Activated naive CD8-positive, alpha-beta T cell (primary cell): ENCODE measurements at regions not wholly inside any gene's neighbourhood (a gene's known extent, or its start where the extent isn't known, plus 50 kb on each side); places are given as distances from the start of the nearest gene placed in this dataset.
"Not testable (repeated sequence)": the region's sequence is repeated elsewhere in the genome, so short reads cannot be mapped to it uniquely, and the experiment has no call there.

Experiments
- H3K27ac Mint-ChIP-seq: one replicate; pipeline ENCODE4 v1.8.0; 2021; ENCODE audit warnings: mixed read lengths
- H3K27me3 Mint-ChIP-seq: one replicate; pipeline ENCODE4 v1.8.0; 2021; ENCODE audit warnings: mixed read lengths
- H3K36me3 Mint-ChIP-seq: one replicate; pipeline ENCODE4 v1.8.0; 2021; ENCODE audit warnings: mixed read lengths
- H3K4me1 Mint-ChIP-seq: one replicate; pipeline ENCODE4 v1.8.0; 2021; ENCODE audit warnings: low read depth, mixed read lengths
- H3K4me3 Mint-ChIP-seq: one replicate; pipeline ENCODE4 v1.8.0; 2021; ENCODE audit warnings: mild to moderate bottlenecking, mixed read lengths
- H3K9me3 Mint-ChIP-seq: one replicate; pipeline ENCODE4 v1.8.0; 2021; ENCODE audit warnings: low read depth, mixed read lengths

- H3K36me3 Mint-ChIP-seq = no peaks in the 10 kb centered on the region
- H3K27ac Mint-ChIP-seq = no peak overlapping the region
- H3K4me1 Mint-ChIP-seq = no peaks in the 10 kb centered on the region
- H3K9me3 Mint-ChIP-seq = no peaks in the 10 kb centered on the region
- peaks cover 2% of the 10 kb centered on the region for H3K27me3 Mint-ChIP-seq
- no peak overlapping the region for H3K4me3 Mint-ChIP-seq
Observed at GRCh38 chrX:3215249-3215648, 131.2 kb downstream of the MXRA5 start.

- no peak overlapping the region for H3K27ac Mint-ChIP-seq
- H3K36me3 Mint-ChIP-seq = no peaks in the 10 kb centered on the region
- H3K27me3 Mint-ChIP-seq = peaks cover 3% of the 10 kb centered on the region
- H3K9me3 Mint-ChIP-seq = no peaks in the 10 kb centered on the region
- H3K4me3 Mint-ChIP-seq = no peak overlapping the region
- no peaks in the 10 kb centered on the region for H3K4me1 Mint-ChIP-seq
Observed at GRCh38 chrX:3206314-3206713, 140.1 kb downstream of the MXRA5 start.

GRCh38 chrX:3204606-3205005 is 141.8 kb downstream of the MXRA5 start:
- Mint-ChIP-seq H3K4me1 (no peaks in the 10 kb centered on the region), H3K36me3 (no peaks in the 10 kb centered on the region), H3K9me3 (no peaks in the 10 kb centered on the region), H3K27ac (no peak overlapping the region), H3K27me3 (peaks cover 1% of the 10 kb centered on the region), H3K4me3 (no peak overlapping the region)

DNA sequence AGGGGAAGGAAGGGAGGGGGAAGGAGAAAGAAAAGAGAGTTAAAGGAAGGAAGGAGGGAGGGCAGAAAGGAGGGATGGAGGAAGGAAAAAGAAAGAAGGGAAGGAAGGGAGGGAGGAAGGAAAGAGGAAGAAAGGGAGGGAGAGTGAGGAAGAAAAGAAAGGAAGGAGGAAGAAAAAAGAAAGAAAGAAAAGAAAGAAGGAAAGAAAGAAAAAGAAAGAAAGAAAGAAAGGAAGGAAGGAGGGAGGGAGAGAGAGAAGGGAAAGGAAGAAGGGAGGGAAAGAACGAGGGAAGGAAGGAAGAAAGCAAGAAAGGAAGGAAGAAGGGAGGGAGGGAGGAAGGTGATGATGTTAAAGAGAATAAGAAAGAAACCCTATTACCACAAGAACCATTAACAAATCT is 150.6 kb downstream of the MXRA5 start:
- Mint-ChIP-seq H3K27ac (no peak overlapping the region), H3K4me3 (no peak overlapping the region), H3K9me3 (no peaks in the 10 kb centered on the region)

DNA sequence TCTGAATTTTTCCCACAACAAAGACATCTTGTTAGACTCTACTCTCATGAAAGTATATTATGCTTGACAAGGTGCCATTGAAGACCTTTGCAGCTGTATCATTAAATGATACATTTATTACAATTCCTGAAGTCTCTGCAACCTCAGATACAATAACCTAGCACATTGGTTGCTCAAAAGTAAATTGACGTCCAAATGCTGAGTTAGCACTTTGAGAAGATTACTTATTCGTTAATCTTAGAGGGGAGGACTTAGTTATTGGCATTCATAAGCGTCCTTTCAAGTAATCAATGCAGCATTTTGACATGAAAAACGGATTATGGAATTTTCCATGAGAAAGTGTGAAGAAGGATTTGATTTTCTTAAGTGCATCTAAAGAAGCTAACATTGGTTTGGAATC is 151.6 kb downstream of the ARSF start:
- Mint-ChIP-seq H3K4me1 (no peaks in the 10 kb centered on the region), H3K4me3 (no peak overlapping the region), H3K27ac (no peak overlapping the region), H3K27me3 (no peaks in the 10 kb centered on the region), H3K9me3 (no peaks in the 10 kb centered on the region), H3K36me3 (no peaks in the 10 kb centered on the region)

More for the DNA sequence above, 150.6 kb downstream of the MXRA5 start:
- Mint-ChIP-seq H3K36me3 (no peaks in the 10 kb centered on the region), H3K4me1 (no peaks in the 10 kb centered on the region), H3K27me3 (no peaks in the 10 kb centered on the region)

DNA sequence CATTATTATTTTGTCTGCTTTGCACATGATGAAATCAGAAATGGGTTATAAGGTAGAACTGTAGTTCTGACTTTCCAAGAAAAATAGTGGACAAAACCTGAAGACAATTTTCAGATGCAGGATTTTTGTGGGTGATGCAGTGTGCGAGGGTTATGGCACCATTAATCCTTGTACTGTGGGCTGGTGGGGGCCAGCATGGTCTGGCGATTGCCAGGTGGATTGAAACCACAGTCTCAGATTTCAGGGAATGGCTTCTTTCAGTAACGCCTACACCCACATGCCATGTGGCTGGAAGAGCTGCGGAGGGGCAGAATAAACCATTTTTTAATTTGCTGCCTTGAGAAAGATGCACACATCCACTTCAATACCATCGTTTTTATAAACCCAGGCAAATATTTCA is 150.5 kb downstream of the ARSF start:
- H3K27ac Mint-ChIP-seq = no peak overlapping the region
- H3K36me3 Mint-ChIP-seq = no peaks in the 10 kb centered on the region
- H3K27me3 Mint-ChIP-seq = no peaks in the 10 kb centered on the region
- no peak overlapping the region for H3K4me3 Mint-ChIP-seq
- H3K9me3 Mint-ChIP-seq = no peaks in the 10 kb centered on the region
- H3K4me1 Mint-ChIP-seq = no peaks in the 10 kb centered on the region

- no peaks in the 10 kb centered on the region for H3K27me3 Mint-ChIP-seq
- no peaks in the 10 kb centered on the region for H3K9me3 Mint-ChIP-seq
- no peak overlapping the region for H3K27ac Mint-ChIP-seq
- H3K4me1 Mint-ChIP-seq = no peaks in the 10 kb centered on the region
- H3K36me3 Mint-ChIP-seq = no peaks in the 10 kb centered on the region
- no peak overlapping the region for H3K4me3 Mint-ChIP-seq
Observed at GRCh38 chrX:3191201-3191600, 149.9 kb downstream of the ARSF start.

DNA sequence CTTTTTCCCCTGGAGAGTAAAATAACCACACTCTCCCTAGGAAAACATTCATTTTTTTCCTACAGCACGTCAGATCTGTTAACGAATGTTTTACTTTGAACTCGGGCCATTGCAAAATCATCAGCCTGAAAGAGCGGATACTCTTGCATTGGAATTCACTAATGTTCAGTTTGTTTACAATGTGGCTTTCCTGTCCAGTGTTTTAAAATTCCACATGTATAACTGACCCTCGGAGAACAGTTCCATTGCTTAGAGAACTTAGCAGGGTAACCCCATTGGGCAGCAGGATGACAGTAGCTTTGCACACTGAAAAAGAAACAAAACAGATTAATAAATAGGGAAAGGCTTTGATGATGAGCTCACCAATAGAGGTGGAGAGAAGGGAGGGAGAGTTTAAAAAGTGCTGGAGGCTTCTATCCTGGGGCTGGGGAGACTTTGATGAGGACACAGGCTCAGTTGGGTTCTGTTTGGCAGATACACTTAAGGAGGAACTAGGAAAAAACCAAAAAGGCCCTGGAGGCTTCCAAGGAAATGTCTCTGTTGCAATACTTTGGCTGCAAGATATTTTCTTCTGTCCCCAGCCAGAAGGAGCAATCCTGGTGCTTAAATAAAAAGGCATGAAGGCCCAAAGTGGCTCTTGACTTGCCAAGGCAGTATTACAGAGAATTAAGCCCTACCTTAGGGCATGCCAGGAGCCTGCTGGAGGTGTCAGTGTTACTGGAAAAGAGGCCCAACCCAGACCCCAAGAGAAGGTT is 143.1 kb downstream of the ARSF start:
- no peaks in the 10 kb centered on the region for H3K9me3 Mint-ChIP-seq
- H3K27me3 Mint-ChIP-seq = no peaks in the 10 kb centered on the region
- no peaks in the 10 kb centered on the region for H3K4me1 Mint-ChIP-seq
- H3K36me3 Mint-ChIP-seq = no peaks in the 10 kb centered on the region
- H3K27ac Mint-ChIP-seq = peak overlapping the region; percentile 43
- no peak overlapping the region for H3K4me3 Mint-ChIP-seq

GRCh38 chrX:3181846-3182245 is 140.6 kb downstream of the ARSF start:
- no peaks in the 10 kb centered on the region for H3K27me3 Mint-ChIP-seq
- H3K4me3 Mint-ChIP-seq = no peak overlapping the region
- no peaks in the 10 kb centered on the region for H3K4me1 Mint-ChIP-seq
- no peak overlapping the region for H3K27ac Mint-ChIP-seq
- H3K36me3 Mint-ChIP-seq = no peaks in the 10 kb centered on the region
- H3K9me3 Mint-ChIP-seq = no peaks in the 10 kb centered on the region

GRCh38 chrX:3178329-3178728 is 137.1 kb downstream of the ARSF start:
- Mint-ChIP-seq H3K36me3 (no peaks in the 10 kb centered on the region), H3K9me3 (no peaks in the 10 kb centered on the region), H3K4me3 (no peak overlapping the region), H3K27me3 (no peaks in the 10 kb centered on the region), H3K4me1 (no peaks in the 10 kb centered on the region), H3K27ac (no peak overlapping the region)

GRCh38 chrX:3177851-3178250 is 136.6 kb downstream of the ARSF start:
- H3K4me3 Mint-ChIP-seq = no peak overlapping the region
- no peaks in the 10 kb centered on the region for H3K4me1 Mint-ChIP-seq
- H3K9me3 Mint-ChIP-seq = no peaks in the 10 kb centered on the region
- H3K36me3 Mint-ChIP-seq = no peaks in the 10 kb centered on the region
- H3K27ac Mint-ChIP-seq = no peak overlapping the region
- H3K27me3 Mint-ChIP-seq = no peaks in the 10 kb centered on the region

DNA sequence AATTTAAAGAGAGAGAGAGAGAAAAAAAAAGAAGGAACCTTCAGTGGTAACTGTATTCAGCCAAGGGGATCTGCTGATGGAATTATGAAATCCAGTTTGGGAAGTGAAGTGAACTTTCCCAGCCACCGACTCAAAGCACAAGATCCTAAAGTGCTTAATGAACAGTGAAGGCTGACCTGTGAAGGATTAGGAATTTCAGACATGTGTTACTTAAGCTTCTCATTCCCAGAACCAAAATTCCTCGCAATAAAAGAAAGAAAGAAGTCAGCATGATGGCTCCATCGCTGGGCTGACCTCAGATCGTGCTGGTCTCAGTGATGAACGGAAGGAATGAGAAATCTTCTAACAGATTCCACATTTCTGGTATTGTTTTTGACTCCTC is 135.2 kb downstream of the ARSF start:
- Mint-ChIP-seq H3K36me3 (no peaks in the 10 kb centered on the region), H3K4me1 (no peaks in the 10 kb centered on the region), H3K4me3 (no peak overlapping the region)

GRCh38 chrX:3175659-3176438 is 134.6 kb downstream of the ARSF start:
- H3K4me1 Mint-ChIP-seq = no peaks in the 10 kb centered on the region
- no peaks in the 10 kb centered on the region for H3K27me3 Mint-ChIP-seq
- H3K27ac Mint-ChIP-seq = no peak overlapping the region
- H3K4me3 Mint-ChIP-seq = no peak overlapping the region
- H3K9me3 Mint-ChIP-seq = no peaks in the 10 kb centered on the region
- no peaks in the 10 kb centered on the region for H3K36me3 Mint-ChIP-seq

More for the DNA sequence above, 135.2 kb downstream of the ARSF start:
- Mint-ChIP-seq H3K27me3 (no peaks in the 10 kb centered on the region), H3K9me3 (no peaks in the 10 kb centered on the region), H3K27ac (no peak overlapping the region)

DNA sequence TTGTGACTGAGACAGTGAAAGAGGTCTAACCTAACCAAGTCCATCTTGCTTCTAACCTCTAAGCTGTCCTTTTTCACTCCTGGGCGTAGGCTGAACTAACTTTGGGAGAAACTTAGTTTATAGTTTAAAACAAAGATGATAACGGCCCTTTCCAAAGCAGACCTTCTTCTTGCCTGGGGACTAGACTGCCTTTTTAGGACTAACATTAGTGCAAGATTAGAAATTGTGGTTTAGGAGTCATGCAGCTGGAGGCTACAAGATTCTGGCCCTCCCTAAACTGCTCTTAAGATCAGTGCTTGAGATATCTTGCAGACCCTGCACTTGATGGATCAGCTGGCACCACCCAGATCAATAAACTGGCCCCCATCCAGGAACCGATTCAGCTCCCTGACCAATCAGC is 130.9 kb downstream of the ARSF start:
- H3K27me3 Mint-ChIP-seq, H3K4me1 Mint-ChIP-seq, H3K9me3 Mint-ChIP-seq, H3K36me3 Mint-ChIP-seq, H3K27ac Mint-ChIP-seq, H3K4me3 Mint-ChIP-seq: not testable (repeated sequence)

- Mint-ChIP-seq H3K27me3 (peaks cover 2% of the 10 kb centered on the region), H3K36me3 (no peaks in the 10 kb centered on the region), H3K4me1 (no peaks in the 10 kb centered on the region), H3K9me3 (no peaks in the 10 kb centered on the region), H3K4me3 (no peak overlapping the region), H3K27ac (no peak overlapping the region)
Observed at GRCh38 chrX:3169421-3169820, 128.2 kb downstream of the ARSF start.

GRCh38 chrX:3167771-3168170 is 126.5 kb downstream of the ARSF start:
- Mint-ChIP-seq H3K27ac (no peak overlapping the region), H3K4me1 (no peaks in the 10 kb centered on the region), H3K36me3 (no peaks in the 10 kb centered on the region), H3K27me3 (peaks cover 2% of the 10 kb centered on the region), H3K9me3 (no peaks in the 10 kb centered on the region), H3K4me3 (no peak overlapping the region)
